ENCODE measurements at regions not wholly inside any gene's neighbourhood (a gene's known extent, or its start where the extent isn't known, plus 50 kb on each side); places are given as distances from the start of the nearest gene placed in this dataset.

GRCh38 chrX:107571296-107571998 is 56.9 kb upstream of the PRPS1 start (continued):
- TF ChIP-seq, protein P1, sequence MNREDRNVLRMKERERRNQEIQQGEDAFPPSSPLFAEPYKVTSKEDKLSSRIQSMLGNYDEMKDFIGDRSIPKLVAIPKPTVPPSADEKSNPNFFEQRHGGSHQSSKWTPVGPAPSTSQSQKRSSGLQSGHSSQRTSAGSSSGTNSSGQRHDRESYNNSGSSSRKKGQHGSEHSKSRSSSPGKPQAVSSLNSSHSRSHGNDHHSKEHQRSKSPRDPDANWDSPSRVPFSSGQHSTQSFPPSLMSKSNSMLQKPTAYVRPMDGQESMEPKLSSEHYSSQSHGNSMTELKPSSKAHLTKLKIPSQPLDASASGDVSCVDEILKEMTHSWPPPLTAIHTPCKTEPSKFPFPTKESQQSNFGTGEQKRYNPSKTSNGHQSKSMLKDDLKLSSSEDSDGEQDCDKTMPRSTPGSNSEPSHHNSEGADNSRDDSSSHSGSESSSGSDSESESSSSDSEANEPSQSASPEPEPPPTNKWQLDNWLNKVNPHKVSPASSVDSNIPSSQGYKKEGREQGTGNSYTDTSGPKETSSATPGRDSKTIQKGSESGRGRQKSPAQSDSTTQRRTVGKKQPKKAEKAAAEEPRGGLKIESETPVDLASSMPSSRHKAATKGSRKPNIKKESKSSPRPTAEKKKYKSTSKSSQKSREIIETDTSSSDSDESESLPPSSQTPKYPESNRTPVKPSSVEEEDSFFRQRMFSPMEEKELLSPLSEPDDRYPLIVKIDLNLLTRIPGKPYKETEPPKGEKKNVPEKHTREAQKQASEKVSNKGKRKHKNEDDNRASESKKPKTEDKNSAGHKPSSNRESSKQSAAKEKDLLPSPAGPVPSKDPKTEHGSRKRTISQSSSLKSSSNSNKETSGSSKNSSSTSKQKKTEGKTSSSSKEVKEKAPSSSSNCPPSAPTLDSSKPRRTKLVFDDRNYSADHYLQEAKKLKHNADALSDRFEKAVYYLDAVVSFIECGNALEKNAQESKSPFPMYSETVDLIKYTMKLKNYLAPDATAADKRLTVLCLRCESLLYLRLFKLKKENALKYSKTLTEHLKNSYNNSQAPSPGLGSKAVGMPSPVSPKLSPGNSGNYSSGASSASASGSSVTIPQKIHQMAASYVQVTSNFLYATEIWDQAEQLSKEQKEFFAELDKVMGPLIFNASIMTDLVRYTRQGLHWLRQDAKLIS (CRISPR knock-in tag; IDR thresholded peaks at IDR 0.05; ENCODE audit: borderline replicate concordance): no peak
- TF ChIP-seq TP53 (CRISPR knock-in tag; IDR thresholded peaks at IDR 0.05): no peak

DNA sequence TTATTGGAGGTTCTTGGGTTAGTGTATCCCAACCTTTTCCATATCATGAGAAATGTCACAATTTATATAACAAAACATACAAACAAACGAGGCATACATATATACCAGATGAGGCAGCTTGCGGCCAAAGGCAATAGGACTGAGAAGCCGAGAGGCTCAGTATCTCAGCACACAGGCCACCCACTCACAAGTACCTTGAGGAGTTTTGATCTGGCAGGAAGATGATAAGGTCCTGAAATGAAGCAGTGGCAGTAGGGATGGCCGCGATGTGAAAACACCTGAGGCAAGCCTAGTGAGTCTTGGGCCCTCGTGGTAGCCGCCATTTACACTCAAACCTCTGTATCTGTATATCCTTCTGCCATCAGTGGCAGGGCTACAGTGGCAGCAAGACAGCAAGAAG is 55.3 kb upstream of the PRPS1 start:
- ATAC-seq: no peak
- POLR2A ChIA-PET: no interaction called here
- TF ChIP-seq CBFB (CRISPR knock-in tag; IDR thresholded peaks at IDR 0.05; ENCODE audit: low read depth) (no peak), FOXJ3 (CRISPR knock-in tag; IDR thresholded peaks at IDR 0.05; ENCODE audit: borderline replicate concordance) (no peak), NFE2L1 (CRISPR knock-in tag; IDR thresholded peaks at IDR 0.05) (no peak), ZNF121 (CRISPR knock-in tag; IDR thresholded peaks at IDR 0.05) (no peak), GRHL2 (CRISPR knock-in tag; IDR thresholded peaks at IDR 0.05; ENCODE audit: insufficient replicate concordance, severe bottlenecking) (no peak), IRF2 (CRISPR knock-in tag; IDR thresholded peaks at IDR 0.05; ENCODE audit: borderline replicate concordance, low read depth) (no peak), SMAD4 (CRISPR knock-in tag; IDR thresholded peaks at IDR 0.05) (no peak), MXD4 (CRISPR knock-in tag; IDR thresholded peaks at IDR 0.05; ENCODE audit: borderline replicate concordance) (no peak), NFATC4 (CRISPR knock-in tag; IDR thresholded peaks at IDR 0.05) (no peak), ZNF416 (CRISPR knock-in tag; IDR thresholded peaks at IDR 0.05) (no peak), USF1 (CRISPR knock-in tag; IDR thresholded peaks at IDR 0.05) (no peak)
- TF ChIP-seq, protein P2, sequence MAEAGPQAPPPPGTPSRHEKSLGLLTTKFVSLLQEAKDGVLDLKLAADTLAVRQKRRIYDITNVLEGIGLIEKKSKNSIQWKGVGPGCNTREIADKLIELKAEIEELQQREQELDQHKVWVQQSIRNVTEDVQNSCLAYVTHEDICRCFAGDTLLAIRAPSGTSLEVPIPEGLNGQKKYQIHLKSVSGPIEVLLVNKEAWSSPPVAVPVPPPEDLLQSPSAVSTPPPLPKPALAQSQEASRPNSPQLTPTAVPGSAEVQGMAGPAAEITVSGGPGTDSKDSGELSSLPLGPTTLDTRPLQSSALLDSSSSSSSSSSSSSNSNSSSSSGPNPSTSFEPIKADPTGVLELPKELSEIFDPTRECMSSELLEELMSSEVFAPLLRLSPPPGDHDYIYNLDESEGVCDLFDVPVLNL (CRISPR knock-in tag; IDR thresholded peaks at IDR 0.05; ENCODE audit: borderline replicate concordance, low read depth): no peak
- TF ChIP-seq, protein P3, sequence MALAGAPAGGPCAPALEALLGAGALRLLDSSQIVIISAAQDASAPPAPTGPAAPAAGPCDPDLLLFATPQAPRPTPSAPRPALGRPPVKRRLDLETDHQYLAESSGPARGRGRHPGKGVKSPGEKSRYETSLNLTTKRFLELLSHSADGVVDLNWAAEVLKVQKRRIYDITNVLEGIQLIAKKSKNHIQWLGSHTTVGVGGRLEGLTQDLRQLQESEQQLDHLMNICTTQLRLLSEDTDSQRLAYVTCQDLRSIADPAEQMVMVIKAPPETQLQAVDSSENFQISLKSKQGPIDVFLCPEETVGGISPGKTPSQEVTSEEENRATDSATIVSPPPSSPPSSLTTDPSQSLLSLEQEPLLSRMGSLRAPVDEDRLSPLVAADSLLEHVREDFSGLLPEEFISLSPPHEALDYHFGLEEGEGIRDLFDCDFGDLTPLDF (CRISPR knock-in tag; IDR thresholded peaks at IDR 0.05): no peak
- TF ChIP-seq, protein P4, sequence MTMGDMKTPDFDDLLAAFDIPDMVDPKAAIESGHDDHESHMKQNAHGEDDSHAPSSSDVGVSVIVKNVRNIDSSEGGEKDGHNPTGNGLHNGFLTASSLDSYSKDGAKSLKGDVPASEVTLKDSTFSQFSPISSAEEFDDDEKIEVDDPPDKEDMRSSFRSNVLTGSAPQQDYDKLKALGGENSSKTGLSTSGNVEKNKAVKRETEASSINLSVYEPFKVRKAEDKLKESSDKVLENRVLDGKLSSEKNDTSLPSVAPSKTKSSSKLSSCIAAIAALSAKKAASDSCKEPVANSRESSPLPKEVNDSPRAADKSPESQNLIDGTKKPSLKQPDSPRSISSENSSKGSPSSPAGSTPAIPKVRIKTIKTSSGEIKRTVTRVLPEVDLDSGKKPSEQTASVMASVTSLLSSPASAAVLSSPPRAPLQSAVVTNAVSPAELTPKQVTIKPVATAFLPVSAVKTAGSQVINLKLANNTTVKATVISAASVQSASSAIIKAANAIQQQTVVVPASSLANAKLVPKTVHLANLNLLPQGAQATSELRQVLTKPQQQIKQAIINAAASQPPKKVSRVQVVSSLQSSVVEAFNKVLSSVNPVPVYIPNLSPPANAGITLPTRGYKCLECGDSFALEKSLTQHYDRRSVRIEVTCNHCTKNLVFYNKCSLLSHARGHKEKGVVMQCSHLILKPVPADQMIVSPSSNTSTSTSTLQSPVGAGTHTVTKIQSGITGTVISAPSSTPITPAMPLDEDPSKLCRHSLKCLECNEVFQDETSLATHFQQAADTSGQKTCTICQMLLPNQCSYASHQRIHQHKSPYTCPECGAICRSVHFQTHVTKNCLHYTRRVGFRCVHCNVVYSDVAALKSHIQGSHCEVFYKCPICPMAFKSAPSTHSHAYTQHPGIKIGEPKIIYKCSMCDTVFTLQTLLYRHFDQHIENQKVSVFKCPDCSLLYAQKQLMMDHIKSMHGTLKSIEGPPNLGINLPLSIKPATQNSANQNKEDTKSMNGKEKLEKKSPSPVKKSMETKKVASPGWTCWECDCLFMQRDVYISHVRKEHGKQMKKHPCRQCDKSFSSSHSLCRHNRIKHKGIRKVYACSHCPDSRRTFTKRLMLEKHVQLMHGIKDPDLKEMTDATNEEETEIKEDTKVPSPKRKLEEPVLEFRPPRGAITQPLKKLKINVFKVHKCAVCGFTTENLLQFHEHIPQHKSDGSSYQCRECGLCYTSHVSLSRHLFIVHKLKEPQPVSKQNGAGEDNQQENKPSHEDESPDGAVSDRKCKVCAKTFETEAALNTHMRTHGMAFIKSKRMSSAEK (CRISPR knock-in tag; IDR thresholded peaks at IDR 0.05; ENCODE audit: borderline replicate concordance): no peak
- CTCF ChIA-PET: no interaction called here
- peaks cover 5% of the 10 kb centered on the region; the same call in 1 of the 2 replicates for H3K36me3 Mint-ChIP-seq
- H3K4me1 Mint-ChIP-seq: peaks cover 6% of the 10 kb centered on the region
- no peaks in the 10 kb centered on the region for H3K27me3 Mint-ChIP-seq (ENCODE audit: low read depth)
- no peak overlapping the region for H3K27ac Mint-ChIP-seq
- DNase-seq (ENCODE audit: low spot score): no peak
- no peak overlapping the region for H3K4me3 Mint-ChIP-seq
- H3K9me3 Mint-ChIP-seq: peaks cover 3% of the 10 kb centered on the region; the same call in 1 of the 2 replicates

All from WTC11 (cell line).